GM12878 (cell line): ENCODE measurements at regions not wholly inside any gene's neighbourhood (a gene's known extent, or its start where the extent isn't known, plus 50 kb on each side); places are given as distances from the start of the nearest gene placed in this dataset.

ENCODE experiments used
- BACH1 ChIP-seq: fragments of 450-650 bp; IDR thresholded peaks from 2 replicates; pipeline ENCODE4 v1.6.1; 2017; ENCODE audit warnings: mild to moderate bottlenecking, borderline replicate concordance
- BMI1 ChIP-seq: fragments of 450-650 bp; IDR thresholded peaks from 2 replicates; pipeline ENCODE4 v1.6.1; 2016; ENCODE audit warnings: mild to moderate bottlenecking, moderate library complexity, borderline replicate concordance
- EED ChIP-seq: sonication (generic); IDR thresholded peaks from 2 replicates; pipeline ENCODE4 v1.6.1; 2016; ENCODE audit warnings: antibody characterized with exemption, low read depth
- EZH2 ChIP-seq: IDR thresholded peaks from 2 replicates; pipeline ENCODE4 v1.6.1; 2012; ENCODE audit warnings: low read depth, mild to moderate bottlenecking, control low read depth, inconsistent platforms, low read length, borderline replicate concordance; ENCODE audit not compliant: control insufficient read depth
- HCFC1 ChIP-seq: fragments of 150-350 bp; IDR thresholded peaks from 2 replicates; pipeline ENCODE4 v1.6.1; 2014; ENCODE audit warnings: low read length
- KDM1A ChIP-seq: fragments of 200-600 bp; sonication (generic); IDR thresholded peaks from 2 replicates; pipeline ENCODE4 v1.6.1; 2016; ENCODE audit warnings: borderline replicate concordance
- KLF5 ChIP-seq: fragments of 450-650 bp; IDR thresholded peaks from 2 replicates; pipeline ENCODE4 v1.6.1; 2014; ENCODE audit warnings: mild to moderate bottlenecking; ENCODE audit not compliant: partially characterized antibody
- NFYA ChIP-seq: IDR thresholded peaks from 2 replicates; pipeline ENCODE4 v1.6.1; 2011; ENCODE audit warnings: low read depth, mild to moderate bottlenecking, low read length, improper control_type of control experiment, borderline replicate concordance
- NR2C1 ChIP-seq: fragments of 450-650 bp; IDR thresholded peaks from 2 replicates; pipeline ENCODE4 v1.6.1; 2017; ENCODE audit warnings: antibody characterized with exemption, mild to moderate bottlenecking, moderate library complexity
- NR2C2 ChIP-seq: IDR thresholded peaks from 2 replicates; pipeline ENCODE4 v1.6.1; 2011; ENCODE audit warnings: borderline replicate concordance, low read depth; ENCODE audit not compliant: control insufficient read depth, insufficient read length
- PAX5 ChIP-seq: IDR thresholded peaks from 2 replicates; pipeline ENCODE4 v1.6.1; 2011; ENCODE audit warnings: low read depth, low read length, borderline replicate concordance
- PML ChIP-seq: IDR thresholded peaks from 2 replicates; pipeline ENCODE4 v1.6.1; 2012; ENCODE audit warnings: low read length, inconsistent platforms
- POU2F2 ChIP-seq: IDR thresholded peaks from 3 replicates; pipeline ENCODE4 v1.6.1; 2011; ENCODE audit warnings: low read depth, mild to moderate bottlenecking, low read length, borderline replicate concordance
- RUNX3 ChIP-seq: IDR thresholded peaks from 2 replicates; pipeline ENCODE4 v1.6.1; 2012; ENCODE audit warnings: low read length, inconsistent platforms
- STAT1 ChIP-seq: fragments of 450-650 bp; conservative IDR thresholded peaks from 2 replicates; pipeline ENCODE4 v1.6.1; 2014; ENCODE audit warnings: antibody characterized with exemption, mild to moderate bottlenecking
- SUZ12 ChIP-seq: fragments of 200-600 bp; sonication (generic); IDR thresholded peaks from one replicate; pipeline ENCODE4 v1.6.1; 2018; ENCODE audit warnings: antibody characterized with exemption, mild to moderate bottlenecking; ENCODE audit not compliant: unreplicated experiment
- ZNF622 ChIP-seq: fragments of 450-650 bp; IDR thresholded peaks from 2 replicates; pipeline ENCODE4 v1.6.1; 2017; ENCODE audit warnings: mild to moderate bottlenecking, inconsistent platforms
- ZSCAN29 ChIP-seq: fragments of 450-650 bp; IDR thresholded peaks from 2 replicates; pipeline ENCODE4 v1.6.1; 2017; ENCODE audit warnings: mild to moderate bottlenecking, moderate library complexity
- TF ChIP-seq, protein P1 (sequence below): IDR thresholded peaks from 2 replicates; pipeline ENCODE4 v1.6.1; 2011; ENCODE audit warnings: borderline replicate concordance, low read depth, mild to moderate bottlenecking, moderate library complexity, mixed read lengths, low read length; ENCODE audit not compliant: insufficient read depth; ENCODE audit errors: extremely low read length
- TF ChIP-seq, protein P2 (sequence below): fragments of 450-650 bp; formaldehyde crosslinking; IDR thresholded peaks from 2 replicates; pipeline ENCODE4 v1.5.0; 2022; ENCODE audit warnings: mild to moderate bottlenecking, missing genetic modification characterization
- TF ChIP-seq, protein P3 (sequence below): fragments of 450-650 bp; IDR thresholded peaks from 2 replicates; pipeline ENCODE4 v1.6.1; 2017; ENCODE audit warnings: mild to moderate bottlenecking, low read depth, inconsistent platforms; ENCODE audit not compliant: poor library complexity, severe bottlenecking
- TF ChIP-seq, protein P4 (sequence below): IDR thresholded peaks from 2 replicates; pipeline ENCODE4 v1.6.1; 2012; ENCODE audit warnings: low read depth, low read length, improper control_type of control experiment

DNA sequence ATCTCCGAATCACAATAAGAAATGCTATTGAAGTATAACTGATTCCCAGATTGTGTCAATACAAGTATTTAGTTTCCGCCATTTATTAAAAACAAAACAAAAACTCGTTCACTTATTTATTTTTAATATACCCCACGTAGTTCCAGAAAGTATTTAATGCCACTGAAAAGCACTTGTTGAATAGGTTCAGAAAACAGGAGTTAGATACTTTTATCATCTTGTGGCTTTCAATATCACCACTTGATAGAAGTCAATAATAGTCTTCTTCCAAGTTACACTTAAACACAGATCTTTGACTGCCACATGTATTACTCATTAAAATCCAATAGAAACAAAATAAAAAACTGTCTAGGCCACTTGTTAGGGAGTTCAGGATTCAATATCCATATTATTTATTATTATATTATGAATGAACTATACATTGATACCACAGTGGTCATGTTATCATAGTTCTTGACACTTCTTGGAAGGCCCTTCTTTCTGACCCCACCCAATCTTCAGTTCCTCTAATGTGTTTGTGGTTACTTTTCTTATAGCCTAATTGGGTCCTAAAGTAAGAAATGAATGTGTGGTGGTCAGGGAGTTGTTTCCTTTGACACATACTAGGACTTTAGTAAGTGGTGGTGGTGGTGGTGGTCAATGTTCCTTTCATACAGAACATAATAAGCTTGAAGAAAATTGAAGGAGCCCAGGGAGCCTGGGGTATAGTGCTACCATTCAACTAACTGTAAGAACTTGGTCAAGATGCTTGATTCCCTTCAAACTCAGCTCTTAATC is 221.3 kb upstream of the ITGA4 start (continued):
- TF ChIP-seq ZSCAN29 (no peak), ZNF622 (no peak), EED (peak; percentile 94), HCFC1 (no peak), BMI1 (peak; percentile 92), SUZ12 (no peak), KLF5 (no peak), NR2C1 (no peak), PAX5 (peak; percentile 97), NR2C2 (no peak), EZH2 (0 out of 2 replicates have a peak, but pooled peaks have one; percentile 53), KDM1A (no peak), STAT1 (no peak), BACH1 (peak; percentile 95), PML (peak; percentile 94), NFYA (no peak), POU2F2 (peak; percentile 94), RUNX3 (peak; percentile 100)
- TF ChIP-seq, protein P1, sequence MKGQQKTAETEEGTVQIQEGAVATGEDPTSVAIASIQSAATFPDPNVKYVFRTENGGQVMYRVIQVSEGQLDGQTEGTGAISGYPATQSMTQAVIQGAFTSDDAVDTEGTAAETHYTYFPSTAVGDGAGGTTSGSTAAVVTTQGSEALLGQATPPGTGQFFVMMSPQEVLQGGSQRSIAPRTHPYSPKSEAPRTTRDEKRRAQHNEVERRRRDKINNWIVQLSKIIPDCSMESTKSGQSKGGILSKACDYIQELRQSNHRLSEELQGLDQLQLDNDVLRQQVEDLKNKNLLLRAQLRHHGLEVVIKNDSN, result no peak
- TF ChIP-seq, protein P2, sequence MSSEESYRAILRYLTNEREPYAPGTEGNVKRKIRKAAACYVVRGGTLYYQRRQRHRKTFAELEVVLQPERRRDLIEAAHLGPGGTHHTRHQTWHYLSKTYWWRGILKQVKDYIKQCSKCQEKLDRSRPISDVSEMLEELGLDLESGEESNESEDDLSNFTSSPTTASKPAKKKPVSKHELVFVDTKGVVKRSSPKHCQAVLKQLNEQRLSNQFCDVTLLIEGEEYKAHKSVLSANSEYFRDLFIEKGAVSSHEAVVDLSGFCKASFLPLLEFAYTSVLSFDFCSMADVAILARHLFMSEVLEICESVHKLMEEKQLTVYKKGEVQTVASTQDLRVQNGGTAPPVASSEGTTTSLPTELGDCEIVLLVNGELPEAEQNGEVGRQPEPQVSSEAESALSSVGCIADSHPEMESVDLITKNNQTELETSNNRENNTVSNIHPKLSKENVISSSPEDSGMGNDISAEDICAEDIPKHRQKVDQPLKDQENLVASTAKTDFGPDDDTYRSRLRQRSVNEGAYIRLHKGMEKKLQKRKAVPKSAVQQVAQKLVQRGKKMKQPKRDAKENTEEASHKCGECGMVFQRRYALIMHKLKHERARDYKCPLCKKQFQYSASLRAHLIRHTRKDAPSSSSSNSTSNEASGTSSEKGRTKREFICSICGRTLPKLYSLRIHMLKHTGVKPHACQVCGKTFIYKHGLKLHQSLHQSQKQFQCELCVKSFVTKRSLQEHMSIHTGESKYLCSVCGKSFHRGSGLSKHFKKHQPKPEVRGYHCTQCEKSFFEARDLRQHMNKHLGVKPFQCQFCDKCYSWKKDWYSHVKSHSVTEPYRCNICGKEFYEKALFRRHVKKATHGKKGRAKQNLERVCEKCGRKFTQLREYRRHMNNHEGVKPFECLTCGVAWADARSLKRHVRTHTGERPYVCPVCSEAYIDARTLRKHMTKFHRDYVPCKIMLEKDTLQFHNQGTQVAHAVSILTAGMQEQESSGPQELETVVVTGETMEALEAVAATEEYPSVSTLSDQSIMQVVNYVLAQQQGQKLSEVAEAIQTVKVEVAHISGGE, result no peak
- TF ChIP-seq, protein P3, sequence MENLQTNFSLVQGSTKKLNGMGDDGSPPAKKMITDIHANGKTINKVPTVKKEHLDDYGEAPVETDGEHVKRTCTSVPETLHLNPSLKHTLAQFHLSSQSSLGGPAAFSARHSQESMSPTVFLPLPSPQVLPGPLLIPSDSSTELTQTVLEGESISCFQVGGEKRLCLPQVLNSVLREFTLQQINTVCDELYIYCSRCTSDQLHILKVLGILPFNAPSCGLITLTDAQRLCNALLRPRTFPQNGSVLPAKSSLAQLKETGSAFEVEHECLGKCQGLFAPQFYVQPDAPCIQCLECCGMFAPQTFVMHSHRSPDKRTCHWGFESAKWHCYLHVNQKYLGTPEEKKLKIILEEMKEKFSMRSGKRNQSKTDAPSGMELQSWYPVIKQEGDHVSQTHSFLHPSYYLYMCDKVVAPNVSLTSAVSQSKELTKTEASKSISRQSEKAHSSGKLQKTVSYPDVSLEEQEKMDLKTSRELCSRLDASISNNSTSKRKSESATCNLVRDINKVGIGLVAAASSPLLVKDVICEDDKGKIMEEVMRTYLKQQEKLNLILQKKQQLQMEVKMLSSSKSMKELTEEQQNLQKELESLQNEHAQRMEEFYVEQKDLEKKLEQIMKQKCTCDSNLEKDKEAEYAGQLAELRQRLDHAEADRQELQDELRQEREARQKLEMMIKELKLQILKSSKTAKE, result peak; percentile 83
- TF ChIP-seq, protein P4, sequence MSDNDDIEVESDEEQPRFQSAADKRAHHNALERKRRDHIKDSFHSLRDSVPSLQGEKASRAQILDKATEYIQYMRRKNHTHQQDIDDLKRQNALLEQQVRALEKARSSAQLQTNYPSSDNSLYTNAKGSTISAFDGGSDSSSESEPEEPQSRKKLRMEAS, result no peak
